ENCODE measurements at regions not wholly inside any gene's neighbourhood (a gene's known extent, or its start where the extent isn't known, plus 50 kb on each side); places are given as distances from the start of the nearest gene placed in this dataset.

DNA sequence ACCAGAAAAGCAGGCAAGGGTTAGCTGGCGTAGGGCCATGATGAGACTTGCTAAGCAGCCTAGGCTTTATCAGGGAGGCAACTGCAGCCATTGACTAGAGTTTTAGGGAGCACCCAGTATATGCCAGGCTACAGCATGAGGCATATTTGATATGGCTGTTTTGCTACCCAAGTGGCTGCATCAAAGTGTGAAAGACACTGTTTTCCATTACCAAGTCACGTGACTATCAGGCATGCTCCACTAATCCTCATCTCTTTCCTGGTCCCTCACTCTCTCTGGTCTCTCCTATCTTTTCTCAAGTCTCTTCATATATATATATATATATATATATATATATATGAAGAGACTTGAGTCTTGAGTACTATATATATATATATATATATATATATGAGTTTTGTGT lies 206.7 kb upstream of the POU3F1 start (continued):
- TF ChIP-seq REST (IDR thresholded peaks at IDR 0.05) (no peak), EGR1 (IDR thresholded peaks at IDR 0.05; ENCODE audit: low read depth in 2 of 2) (no peak), YY1 (IDR thresholded peaks at IDR 0.05) (no peak)

DNA sequence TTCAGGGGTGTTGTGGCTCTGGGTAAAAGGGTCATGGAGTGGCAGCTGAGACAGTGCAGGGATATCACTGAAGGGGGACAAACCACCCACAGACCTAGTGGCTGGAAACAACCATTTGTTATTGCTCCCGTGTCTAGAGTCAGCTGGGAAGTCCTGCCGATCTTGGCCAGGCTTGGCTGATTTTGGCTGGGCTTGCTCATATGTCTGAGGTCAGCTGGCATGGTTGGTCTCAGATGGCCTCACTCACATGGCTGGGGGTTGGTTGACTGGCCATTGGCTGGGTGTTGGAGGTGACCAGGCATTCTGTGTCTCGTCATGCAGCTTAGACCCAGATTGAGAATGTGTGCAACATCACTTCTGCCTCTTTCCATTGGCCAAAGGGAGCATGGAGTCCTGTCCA lies 203.8 kb upstream of the POU3F1 start:
- 92% methylated on average over 3 of the region's 3 CpGs for WGBS
- Histone ChIP-seq H3K27ac (ENCODE audit: low read depth in 1 of 2, low read length in 2 of 2) (no peak overlapping the region), H3K27me3 (ENCODE audit: control insufficient read depth in 4 of 4, insufficient read depth in 4 of 4, low read length in 3 of 4) (no peaks in the 10 kb centered on the region)

DNA sequence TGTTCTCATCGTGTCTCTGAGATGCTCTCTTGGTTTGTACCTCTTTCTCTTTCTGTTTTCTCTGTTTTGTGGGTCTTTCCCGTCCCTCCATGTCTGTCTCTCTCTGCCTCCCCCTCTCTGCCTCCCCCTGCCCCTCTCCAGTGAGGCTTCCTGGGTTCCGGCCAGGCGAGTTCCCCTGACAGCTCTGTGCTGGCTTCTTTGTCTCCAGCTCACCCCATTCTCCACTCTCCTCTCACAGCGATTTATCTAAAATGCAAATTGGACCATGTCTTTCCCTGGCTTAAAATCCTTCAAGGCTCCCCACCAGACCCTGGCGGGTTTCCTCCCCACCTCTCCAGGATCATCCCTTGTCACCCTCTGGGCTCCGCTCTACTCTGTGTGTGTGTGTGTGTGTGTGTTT lies 202.4 kb upstream of the POU3F1 start:
- Histone ChIP-seq H3K9me3 (ENCODE audit: control insufficient read depth in 4 of 4, low read length in 3 of 4) (no peaks in the 10 kb centered on the region), H3K9ac (ENCODE audit: low read depth in 1 of 2, low read length in 2 of 2) (no peak overlapping the region), H3K4me1 (ENCODE audit: control insufficient read depth in 4 of 4, insufficient read depth in 4 of 4, low read length in 3 of 4) (peaks cover 2 to 10% (median 8%) of the 10 kb centered on the region in 4 donors), H3K27ac (ENCODE audit: low read depth in 1 of 2, low read length in 2 of 2) (no peak overlapping the region), H3K27me3 (ENCODE audit: control insufficient read depth in 4 of 4, insufficient read depth in 4 of 4, low read length in 3 of 4) (no peaks in the 10 kb centered on the region), H3K36me3 (ENCODE audit: control insufficient read depth in 4 of 4, insufficient read depth in 3 of 4, low read depth in 1 of 4, low read length in 3 of 4) (no peaks in the 10 kb centered on the region), H3K4me3 (ENCODE audit: low read depth in 1 of 3, low read length in 3 of 3) (no peak overlapping the region)
- WGBS, result 74% methylated on average over 7 of the region's 7 CpGs
- DNase-seq (ENCODE audit: low spot score), result no peak
- no peak for TF ChIP-seq FOXA1 (IDR thresholded peaks at IDR 0.05)
- no peak for TF ChIP-seq TAF1 (conservative IDR thresholded peaks at IDR 0.05)
- no peak for TF ChIP-seq HNF4G (IDR thresholded peaks at IDR 0.05)
- TF ChIP-seq, protein P1, sequence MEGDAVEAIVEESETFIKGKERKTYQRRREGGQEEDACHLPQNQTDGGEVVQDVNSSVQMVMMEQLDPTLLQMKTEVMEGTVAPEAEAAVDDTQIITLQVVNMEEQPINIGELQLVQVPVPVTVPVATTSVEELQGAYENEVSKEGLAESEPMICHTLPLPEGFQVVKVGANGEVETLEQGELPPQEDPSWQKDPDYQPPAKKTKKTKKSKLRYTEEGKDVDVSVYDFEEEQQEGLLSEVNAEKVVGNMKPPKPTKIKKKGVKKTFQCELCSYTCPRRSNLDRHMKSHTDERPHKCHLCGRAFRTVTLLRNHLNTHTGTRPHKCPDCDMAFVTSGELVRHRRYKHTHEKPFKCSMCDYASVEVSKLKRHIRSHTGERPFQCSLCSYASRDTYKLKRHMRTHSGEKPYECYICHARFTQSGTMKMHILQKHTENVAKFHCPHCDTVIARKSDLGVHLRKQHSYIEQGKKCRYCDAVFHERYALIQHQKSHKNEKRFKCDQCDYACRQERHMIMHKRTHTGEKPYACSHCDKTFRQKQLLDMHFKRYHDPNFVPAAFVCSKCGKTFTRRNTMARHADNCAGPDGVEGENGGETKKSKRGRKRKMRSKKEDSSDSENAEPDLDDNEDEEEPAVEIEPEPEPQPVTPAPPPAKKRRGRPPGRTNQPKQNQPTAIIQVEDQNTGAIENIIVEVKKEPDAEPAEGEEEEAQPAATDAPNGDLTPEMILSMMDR (IDR thresholded peaks at IDR 0.05; ENCODE audit: low read depth, low read length, missing input control), result no peak
- no peak for TF ChIP-seq RXRA (IDR thresholded peaks at IDR 0.05)
- TF ChIP-seq SP1 (IDR thresholded peaks at IDR 0.05), result no peak
- TF ChIP-seq ATF3 (IDR thresholded peaks at IDR 0.05), result no peak
- no peak for TF ChIP-seq EGR1 (IDR thresholded peaks at IDR 0.05; ENCODE audit: low read depth in 2 of 2)
- TF ChIP-seq NR2F2 (IDR thresholded peaks at IDR 0.05), result no peak
- no peak for TF ChIP-seq REST (IDR thresholded peaks at IDR 0.05)
- no peak for TF ChIP-seq HNF4A (conservative IDR thresholded peaks at IDR 0.05)
- TF ChIP-seq, protein P2, sequence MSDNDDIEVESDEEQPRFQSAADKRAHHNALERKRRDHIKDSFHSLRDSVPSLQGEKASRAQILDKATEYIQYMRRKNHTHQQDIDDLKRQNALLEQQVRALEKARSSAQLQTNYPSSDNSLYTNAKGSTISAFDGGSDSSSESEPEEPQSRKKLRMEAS (IDR thresholded peaks at IDR 0.05), result no peak
- TF ChIP-seq JUND (IDR thresholded peaks at IDR 0.05), result no peak
- no peak for TF ChIP-seq YY1 (IDR thresholded peaks at IDR 0.05)

More for the DNA sequence above, 203.8 kb upstream of the POU3F1 start:
- H3K36me3 ChIP-seq (ENCODE audit: control insufficient read depth in 4 of 4, insufficient read depth in 3 of 4, low read depth in 1 of 4, low read length in 3 of 4), result no peaks in the 10 kb centered on the region
- no peak for DNase-seq (ENCODE audit: low spot score)
- H3K4me1 ChIP-seq (ENCODE audit: control insufficient read depth in 4 of 4, insufficient read depth in 4 of 4, low read length in 3 of 4), result peaks cover 2 to 10% (median 8%) of the 10 kb centered on the region in 4 donors
- H3K9ac ChIP-seq (ENCODE audit: low read depth in 1 of 2, low read length in 2 of 2), result no peak overlapping the region
- no peak overlapping the region for H3K4me3 ChIP-seq (ENCODE audit: low read depth in 1 of 3, low read length in 3 of 3)
- TF ChIP-seq HNF4G (IDR thresholded peaks at IDR 0.05), result no peak
- no peak for TF ChIP-seq NR2F2 (IDR thresholded peaks at IDR 0.05)
- TF ChIP-seq HNF4A (conservative IDR thresholded peaks at IDR 0.05), result no peak
- no peak for TF ChIP-seq JUND (IDR thresholded peaks at IDR 0.05)
- no peak for TF ChIP-seq EGR1 (IDR thresholded peaks at IDR 0.05; ENCODE audit: low read depth in 2 of 2)
- TF ChIP-seq RAD21 (IDR thresholded peaks at IDR 0.05), result no peak
- no peak for TF ChIP-seq YY1 (IDR thresholded peaks at IDR 0.05)
- peaks cover 0 to 3% (median 0%) of the 10 kb centered on the region in 4 donors for H3K9me3 ChIP-seq (ENCODE audit: control insufficient read depth in 4 of 4, low read length in 3 of 4)

Data from liver (tissue), 8 donors.